ENCODE measurements at regions not wholly inside any gene's neighbourhood (a gene's known extent, or its start where the extent isn't known, plus 50 kb on each side); places are given as distances from the start of the nearest gene placed in this dataset.
"Not testable (repeated sequence)": the region's sequence is repeated elsewhere in the genome, so short reads cannot be mapped to it uniquely, and the experiment has no call there.

- no peak for DNase-seq
Observed at GRCh38 chr4:38529189-38530115, 134.5 kb upstream of the KLF3 start.

GRCh38 chr4:38530486-38530885 is 133.5 kb upstream of the KLF3 start:
- DNase-seq: no peak

- DNase-seq: no peak
Observed at GRCh38 chr4:38531141-38531727, 132.8 kb upstream of the KLF3 start.

GRCh38 chr4:38532908-38533499 is 131.0 kb upstream of the KLF3 start:
- no peak for DNase-seq

- no peak for DNase-seq
Observed at GRCh38 chr4:38534344-38535045, 129.5 kb upstream of the KLF3 start.

GRCh38 chr4:38535071-38535470 is 128.9 kb upstream of the KLF3 start:
- DNase-seq: not testable (repeated sequence)

GRCh38 chr4:38535717-38536116 is 128.3 kb upstream of the KLF3 start:
- no peak for DNase-seq

- no peak for DNase-seq
Observed at GRCh38 chr4:38536716-38537115, 127.3 kb upstream of the KLF3 start.

- no peak for DNase-seq
Observed at GRCh38 chr4:38537666-38538065, 126.3 kb upstream of the KLF3 start.

GRCh38 chr4:38538517-38538916 is 125.5 kb upstream of the KLF3 start:
- DNase-seq: no peak

- DNase-seq: no peak
Observed at GRCh38 chr4:38539501-38539900, 124.5 kb upstream of the KLF3 start.

- DNase-seq: no peak
Observed at GRCh38 chr4:38547052-38547451, 116.9 kb upstream of the KLF3 start.

GRCh38 chr4:38548256-38548655 is 115.7 kb upstream of the KLF3 start:
- no peak for DNase-seq

GRCh38 chr4:38559374-38559773 is 104.6 kb upstream of the KLF3 start:
- no peak for DNase-seq

GRCh38 chr4:38560340-38560739 is 103.7 kb upstream of the KLF3 start:
- no peak for DNase-seq

- no peak for DNase-seq
Observed at GRCh38 chr4:38560768-38561558, 103.0 kb upstream of the KLF3 start.

GRCh38 chr4:38562751-38563198 is 101.2 kb upstream of the KLF3 start:
- DNase-seq: no peak

- peak; percentile 24 for DNase-seq
Observed at GRCh38 chr4:38563707-38564495, 100.1 kb upstream of the KLF3 start.

- DNase-seq: peak; percentile 68
Observed at GRCh38 chr4:38565271-38566199, 98.5 kb upstream of the KLF3 start.

GRCh38 chr4:38566806-38567398 is 97.1 kb upstream of the KLF3 start:
- no peak for DNase-seq

Data from NCI-H1105 (cell line).